Keratinocyte (primary cell): ENCODE measurements at regions not wholly inside any gene's neighbourhood (a gene's known extent, or its start where the extent isn't known, plus 50 kb on each side); places are given as distances from the start of the nearest gene placed in this dataset.

Experiments used
- DNase-seq: peaks from one replicate; pipeline ENCODE4 v3.0.0-alpha.2; 2011; ENCODE audit warnings: low read depth, missing footprints, low spot score
- FAIRE-seq: peaks from 2 replicates; lab custom pipeline; 2011; peaks lifted over from hg19 to GRCh38; lab: Jason Lieb, UNC
- H2AFZ ChIP-seq: 2 replicates; pipeline ENCODE4 v1.6.0; 2012; ENCODE audit warnings: low read length, control low read depth, inconsistent platforms; ENCODE audit not compliant: control insufficient read depth
- H3K27ac ChIP-seq: 2 replicates; pipeline ENCODE4 v1.5.1; 2011; ENCODE audit warnings: low read length; ENCODE audit not compliant: control insufficient read depth, insufficient read depth
- H3K27me3 ChIP-seq: 3 replicates; pipeline ENCODE4 v1.6.0; 2011; ENCODE audit warnings: low read length; ENCODE audit not compliant: control insufficient read depth, insufficient read depth; ENCODE audit errors: extremely low read depth
- H3K36me3 ChIP-seq, 2 experiments: 2 replicates in 1 of 2; 3 replicates in 1 of 2; pipeline ENCODE4 v1.5.1; 2011; ENCODE audit warnings: low read length in 2 of 2, mild to moderate bottlenecking in 1 of 2; ENCODE audit not compliant: control insufficient read depth in 2 of 2, insufficient read depth in 2 of 2; ENCODE audit errors: extremely low read depth in 1 of 2
- H3K4me1 ChIP-seq: 3 replicates; pipeline ENCODE4 v1.5.1; 2011; ENCODE audit warnings: low read length; ENCODE audit not compliant: control insufficient read depth, insufficient read depth; ENCODE audit errors: extremely low read depth
- H3K4me2 ChIP-seq: 3 replicates; pipeline ENCODE4 v1.6.0; 2011; ENCODE audit warnings: low read depth, low read length; ENCODE audit not compliant: control insufficient read depth, insufficient read depth; ENCODE audit errors: extremely low read depth
- H3K4me3 ChIP-seq, 3 experiments: fragments of 200-600 bp in 1 of 3; sonication (generic) in 1 of 3; 2 replicates in 2 of 3; 3 replicates in 1 of 3; pipeline ENCODE4 v1.5.1; 2011 to 2016; ENCODE audit warnings: low read length in 3 of 3, mild to moderate bottlenecking in 3 of 3, control low read depth in 2 of 3, inconsistent platforms in 1 of 3, low read depth in 1 of 3, mixed read lengths in 1 of 3, mixed run types in 1 of 3, moderate library complexity in 1 of 3; ENCODE audit not compliant: control insufficient read depth in 2 of 3, insufficient read depth in 2 of 3; ENCODE audit errors: extremely low read depth in 1 of 3
- H3K79me2 ChIP-seq: 2 replicates; pipeline ENCODE4 v1.6.0; 2012; ENCODE audit warnings: low read length; ENCODE audit not compliant: control insufficient read depth, insufficient read depth
- H3K9ac ChIP-seq: 3 replicates; pipeline ENCODE4 v1.6.0; 2011; ENCODE audit warnings: low read length; ENCODE audit not compliant: control insufficient read depth, insufficient read depth; ENCODE audit errors: extremely low read depth
- H3K9me1 ChIP-seq: 3 replicates; pipeline ENCODE4 v1.6.0; 2011; ENCODE audit warnings: low read length; ENCODE audit not compliant: control insufficient read depth, insufficient read depth; ENCODE audit errors: extremely low read depth
- H3K9me3 ChIP-seq: 2 replicates; pipeline ENCODE4 v1.5.1; 2012; ENCODE audit warnings: low read depth, low read length; ENCODE audit not compliant: control insufficient read depth
- H4K20me1 ChIP-seq: 3 replicates; pipeline ENCODE4 v1.6.0; 2011; ENCODE audit warnings: low read length; ENCODE audit not compliant: control insufficient read depth, insufficient read depth; ENCODE audit errors: extremely low read depth
- EZH2 ChIP-seq: IDR thresholded peaks from one replicate; pipeline ENCODE4 v1.6.1; 2012; ENCODE audit warnings: inconsistent platforms, mild to moderate bottlenecking, low read length, moderate library complexity
- dilution Hi-C: fragments of 300-500 bp; cut with MboI; formaldehyde crosslinking; loops from one replicate; pipeline ENCODE4 v1.7.0; 2020; ENCODE audit warnings: low sequenced_read_pairs; ENCODE audit not compliant: extremely low pct_ligation_motif_present
- TF ChIP-seq, protein P1 (sequence below), 3 experiments: IDR thresholded peaks in 1 of 3; conservative IDR thresholded peaks in 1 of 3; optimal IDR thresholded peaks in 1 of 3; 2 replicates in 2 of 3; 3 replicates in 1 of 3; pipeline versions ENCODE3 to v1.5.1; 2011; ENCODE audit warnings: low read length in 3 of 3, mild to moderate bottlenecking in 3 of 3, moderate library complexity in 2 of 3, control low read depth in 1 of 3, inconsistent platforms in 1 of 3; ENCODE audit not compliant: insufficient read depth in 2 of 3; ENCODE audit errors: extremely low read depth in 1 of 3

DNA sequence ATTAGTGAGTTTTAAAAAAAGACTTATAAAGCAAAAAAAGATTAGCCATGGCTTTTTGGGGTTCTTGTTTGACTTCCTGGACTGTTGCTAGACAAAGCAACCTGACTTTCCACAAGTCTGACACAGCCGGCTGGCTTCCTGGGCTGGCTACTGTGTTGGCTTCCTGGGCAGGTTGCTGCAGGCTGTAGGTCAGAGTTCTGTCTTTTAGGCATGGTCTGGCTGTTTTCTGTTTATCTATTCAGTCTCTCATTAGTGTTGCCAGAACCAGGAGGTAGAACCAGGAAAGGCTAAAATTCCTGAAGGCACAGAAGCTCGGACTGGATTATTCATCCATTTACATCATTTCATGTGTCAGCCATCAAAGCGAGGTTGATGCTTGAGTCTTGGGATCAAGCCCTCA lies 88.6 kb upstream of the SLC35F3 start:
- Histone ChIP-seq H3K9ac (no peak overlapping the region), H3K9me1 (no peaks in the 10 kb centered on the region), H4K20me1 (no peaks in the 10 kb centered on the region), H3K9me3 (no peaks in the 10 kb centered on the region), H3K27me3 (peaks cover 36% of the 10 kb centered on the region), H3K4me3 (no peak overlapping the region), H3K79me2 (no peaks in the 10 kb centered on the region), H3K4me2 (no peak overlapping the region), H2AFZ (no peak overlapping the region), H3K4me1 (no peaks in the 10 kb centered on the region), H3K27ac (no peak overlapping the region), H3K36me3 (no peaks in the 10 kb centered on the region)
- no peak for TF ChIP-seq EZH2
- TF ChIP-seq, protein P1, sequence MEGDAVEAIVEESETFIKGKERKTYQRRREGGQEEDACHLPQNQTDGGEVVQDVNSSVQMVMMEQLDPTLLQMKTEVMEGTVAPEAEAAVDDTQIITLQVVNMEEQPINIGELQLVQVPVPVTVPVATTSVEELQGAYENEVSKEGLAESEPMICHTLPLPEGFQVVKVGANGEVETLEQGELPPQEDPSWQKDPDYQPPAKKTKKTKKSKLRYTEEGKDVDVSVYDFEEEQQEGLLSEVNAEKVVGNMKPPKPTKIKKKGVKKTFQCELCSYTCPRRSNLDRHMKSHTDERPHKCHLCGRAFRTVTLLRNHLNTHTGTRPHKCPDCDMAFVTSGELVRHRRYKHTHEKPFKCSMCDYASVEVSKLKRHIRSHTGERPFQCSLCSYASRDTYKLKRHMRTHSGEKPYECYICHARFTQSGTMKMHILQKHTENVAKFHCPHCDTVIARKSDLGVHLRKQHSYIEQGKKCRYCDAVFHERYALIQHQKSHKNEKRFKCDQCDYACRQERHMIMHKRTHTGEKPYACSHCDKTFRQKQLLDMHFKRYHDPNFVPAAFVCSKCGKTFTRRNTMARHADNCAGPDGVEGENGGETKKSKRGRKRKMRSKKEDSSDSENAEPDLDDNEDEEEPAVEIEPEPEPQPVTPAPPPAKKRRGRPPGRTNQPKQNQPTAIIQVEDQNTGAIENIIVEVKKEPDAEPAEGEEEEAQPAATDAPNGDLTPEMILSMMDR (optimal IDR thresholded peaks at IDR 0.05 in 1 of 3, IDR thresholded peaks at IDR 0.05 in 1 of 3, conservative IDR thresholded peaks at IDR 0.05 in 1 of 3; ENCODE audit: extremely low read depth in 1 of 3, insufficient read depth in 2 of 3, low read length in 3 of 3) = no peak
- dilution Hi-C loops = no loop called here
- DNase-seq = no peak
- FAIRE-seq = no peak

DNA sequence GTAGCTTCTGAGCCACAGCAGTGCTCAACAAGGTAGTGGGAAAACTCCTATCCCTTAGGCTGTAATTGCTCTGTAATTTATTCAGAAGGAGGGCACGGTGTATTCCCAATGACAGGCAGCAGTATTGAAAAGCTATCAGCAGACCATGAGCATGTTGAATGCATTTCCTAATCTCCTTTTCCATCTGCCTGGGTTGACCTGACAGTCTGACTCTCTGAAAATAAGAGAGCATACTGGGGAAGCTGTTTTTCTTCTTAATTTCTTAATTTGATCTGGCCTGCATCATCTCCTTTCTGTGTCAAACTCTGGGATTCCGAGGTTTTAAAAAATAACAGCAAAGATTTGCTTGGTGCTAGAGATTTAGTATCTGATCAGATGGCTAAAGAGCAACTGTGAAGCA lies 88.1 kb upstream of the SLC35F3 start:
- DNase-seq (no peak), FAIRE-seq (no peak)
- Histone ChIP-seq H3K27ac (no peak overlapping the region), H4K20me1 (no peaks in the 10 kb centered on the region), H3K27me3 (peaks cover 35% of the 10 kb centered on the region), H3K9me3 (no peaks in the 10 kb centered on the region), H3K9ac (no peak overlapping the region), H3K9me1 (no peaks in the 10 kb centered on the region), H3K36me3 (no peaks in the 10 kb centered on the region), H3K4me2 (no peak overlapping the region), H3K79me2 (no peaks in the 10 kb centered on the region), H2AFZ (no peak overlapping the region), H3K4me1 (no peaks in the 10 kb centered on the region), H3K4me3 (no peak overlapping the region)
- dilution Hi-C loops = no loop called here
- TF ChIP-seq EZH2 = no peak
- TF ChIP-seq, protein P1 (optimal IDR thresholded peaks at IDR 0.05 in 1 of 3, IDR thresholded peaks at IDR 0.05 in 1 of 3, conservative IDR thresholded peaks at IDR 0.05 in 1 of 3; ENCODE audit: extremely low read depth in 1 of 3, insufficient read depth in 2 of 3, low read length in 3 of 3) = no peak
